H1 (cell line): ENCODE measurements at regions not wholly inside any gene's neighbourhood (a gene's known extent, or its start where the extent isn't known, plus 50 kb on each side); places are given as distances from the start of the nearest gene placed in this dataset.

Source experiments
- CTCF ChIA-PET: fragments of 300-600 bp; sonication (Branson Sonifier 250); formaldehyde crosslinking; loops from one replicate; lab custom pipeline; 2021; ENCODE audit not compliant: partially characterized antibody; lab: Charles Lee
- POLR2A ChIA-PET: fragments of 300-600 bp; sonication (Branson Sonifier 250); formaldehyde crosslinking; loops from one replicate; lab custom pipeline; 2021; ENCODE audit warnings: inconsistent platforms; ENCODE audit not compliant: partially characterized antibody; lab: Charles Lee
- DNase-seq, 2 experiments: peaks; one replicate each; pipeline versions ENCODE4 v3.0.0 to v3.0.0-alpha.2; 2010 to 2022; ENCODE audit warnings: low spot score in 2 of 2, low read depth in 1 of 2, mixed read lengths in 1 of 2
- FAIRE-seq: peaks from 2 replicates; lab custom pipeline; 2011; peaks lifted over from hg19 to GRCh38; lab: Jason Lieb, UNC
- H2AFZ ChIP-seq: 2 replicates; pipeline ENCODE4 v1.8.1; 2012; ENCODE audit warnings: low read length, inconsistent platforms
- H2AK5ac ChIP-seq: 2 replicates; pipeline ENCODE4 v1.6.1; 2013; ENCODE audit warnings: low read depth, low read length
- H2BK120ac ChIP-seq: replicated peaks from 2 replicates; pipeline ENCODE3; 2013; ENCODE audit warnings: low read depth, low read length, inconsistent platforms
- H2BK12ac ChIP-seq: 2 replicates; pipeline ENCODE4 v1.6.1; 2013; ENCODE audit warnings: low read depth, low read length
- H2BK15ac ChIP-seq: 2 replicates; pipeline ENCODE4 v1.6.1; 2013; ENCODE audit warnings: low read length
- H2BK20ac ChIP-seq: 2 replicates; pipeline ENCODE4 v1.6.1; 2013; ENCODE audit warnings: low read length
- H2BK5ac ChIP-seq: 2 replicates; pipeline ENCODE4 v1.6.1; 2013; ENCODE audit warnings: low read depth, low read length
- H3K14ac ChIP-seq: 2 replicates; pipeline ENCODE4 v1.6.1; 2013; ENCODE audit warnings: inconsistent platforms; ENCODE audit not compliant: insufficient read length
- H3K18ac ChIP-seq: 2 replicates; pipeline ENCODE4 v1.6.1; 2013; ENCODE audit warnings: low read length; ENCODE audit errors: extremely low read depth
- H3K23ac ChIP-seq: 2 replicates; pipeline ENCODE4 v1.6.1; 2013; ENCODE audit warnings: inconsistent platforms; ENCODE audit not compliant: insufficient read length
- H3K23me2 ChIP-seq: 2 replicates; pipeline ENCODE4 v1.6.1; 2013; ENCODE audit warnings: low read depth, low read length
- H3K27ac ChIP-seq: 2 replicates; pipeline ENCODE4 v1.6.1; 2011; ENCODE audit warnings: low read depth, low read length, inconsistent platforms
- H3K27me3 ChIP-seq, 4 experiments: replicated peaks in 1 of 4; 1 replicate in 1 of 4; 2 replicates in 3 of 4; pipeline versions ENCODE4 v1.6.1 to v1.8.1; 2011 to 2013; ENCODE audit warnings: low read length in 3 of 4, mild to moderate bottlenecking in 3 of 4, inconsistent platforms in 2 of 4, mixed read lengths in 2 of 4, moderate library complexity in 1 of 4; ENCODE audit not compliant: control insufficient read depth in 3 of 4, insufficient read depth in 3 of 4; ENCODE audit errors: extremely low read depth in 1 of 4
- H3K36me3 ChIP-seq, 4 experiments: 2 replicates each; pipeline versions ENCODE4 v1.6.1 to v1.8.1; 2011 to 2013; ENCODE audit warnings: mild to moderate bottlenecking in 4 of 4, low read length in 3 of 4, moderate library complexity in 2 of 4, control low read depth in 1 of 4, inconsistent platforms in 1 of 4; ENCODE audit not compliant: insufficient read depth in 4 of 4, control insufficient read depth in 2 of 4
- H3K4ac ChIP-seq: replicated peaks from 2 replicates; pipeline ENCODE3; 2013; ENCODE audit warnings: low read length, low read depth, mixed read lengths, inconsistent platforms; ENCODE audit not compliant: insufficient read length
- H3K4me1 ChIP-seq, 4 experiments: replicated peaks in 1 of 4; 1 replicate in 1 of 4; 2 replicates in 3 of 4; pipeline versions ENCODE4 v1.6.1 to v1.8.1; 2011 to 2013; ENCODE audit warnings: low read length in 3 of 4, inconsistent platforms in 2 of 4, mixed read lengths in 1 of 4; ENCODE audit not compliant: insufficient read depth in 4 of 4, control insufficient read depth in 3 of 4
- H3K4me2 ChIP-seq, 2 experiments: 2 replicates each; pipeline versions ENCODE4 v1.6.1 to v1.8.1; 2011 to 2013; ENCODE audit warnings: low read depth in 2 of 2, low read length in 2 of 2, control low read depth in 1 of 2, inconsistent platforms in 1 of 2, mild to moderate bottlenecking in 1 of 2; ENCODE audit not compliant: insufficient read depth in 1 of 2
- H3K4me3 ChIP-seq, 4 experiments: fragments of 200-600, 300-600 bp in 1 of 4; sonication (generic), shearing (Covaris generic), sonication (Bioruptor Twin) in 1 of 4; 2 replicates each; pipeline versions ENCODE4 v1.5.1 to v1.8.1; 2011 to 2016; ENCODE audit warnings: low read length in 4 of 4, low read depth in 3 of 4, control low read depth in 2 of 4, inconsistent platforms in 2 of 4, mild to moderate bottlenecking in 2 of 4, mixed read lengths in 1 of 4, moderate library complexity in 1 of 4; ENCODE audit not compliant: insufficient read depth in 2 of 4; ENCODE audit errors: extremely low read depth in 1 of 4
- H3K56ac ChIP-seq: replicated peaks from 2 replicates; pipeline ENCODE3; 2013; ENCODE audit warnings: low read depth, mild to moderate bottlenecking, mixed read lengths, low read length, inconsistent platforms; ENCODE audit not compliant: insufficient read length
- H3K79me1 ChIP-seq: 2 replicates; pipeline ENCODE4 v1.6.1; 2013; ENCODE audit warnings: low read depth, low read length, control low read depth
- H3K79me2 ChIP-seq, 2 experiments: 2 replicates each; pipeline versions ENCODE4 v1.6.1 to v1.8.1; 2012 to 2013; ENCODE audit warnings: low read length in 2 of 2, mild to moderate bottlenecking in 2 of 2, inconsistent platforms in 1 of 2; ENCODE audit not compliant: insufficient read depth in 2 of 2, control insufficient read depth in 1 of 2
- H3K9ac ChIP-seq, 4 experiments: replicated peaks in 1 of 4; 1 replicate in 1 of 4; 2 replicates in 3 of 4; pipeline versions ENCODE4 v1.6.1 to v1.8.1; 2011 to 2013; ENCODE audit warnings: low read depth in 3 of 4, low read length in 3 of 4, control low read depth in 2 of 4, mild to moderate bottlenecking in 2 of 4, moderate library complexity in 2 of 4, inconsistent platforms in 1 of 4; ENCODE audit errors: extremely low read depth in 1 of 4
- H3K9me3 ChIP-seq, 2 experiments: 2 replicates each; pipeline versions ENCODE4 v1.6.1 to v1.8.1; 2012 to 2013; ENCODE audit warnings: mild to moderate bottlenecking in 2 of 2, moderate library complexity in 2 of 2, control low read depth in 1 of 2, inconsistent platforms in 1 of 2, low read depth in 1 of 2, low read length in 1 of 2, mixed read lengths in 1 of 2; ENCODE audit not compliant: insufficient read depth in 2 of 2
- H4K20me1 ChIP-seq, 2 experiments: replicated peaks in 1 of 2; 2 replicates each; pipeline versions ENCODE3 to v1.8.1; 2011 to 2013; ENCODE audit warnings: inconsistent platforms in 2 of 2, low read length in 2 of 2, mild to moderate bottlenecking in 1 of 2; ENCODE audit not compliant: insufficient read depth in 2 of 2, control insufficient read depth in 1 of 2
- H4K5ac ChIP-seq: 2 replicates; pipeline ENCODE4 v1.6.1; 2013; ENCODE audit warnings: low read length, low read depth, mixed read lengths, inconsistent platforms; ENCODE audit not compliant: insufficient read length
- H4K8ac ChIP-seq: 2 replicates; pipeline ENCODE4 v1.8.0; 2013; ENCODE audit warnings: mild to moderate bottlenecking, moderate library complexity, low read length, inconsistent platforms; ENCODE audit not compliant: insufficient read depth; ENCODE audit errors: extremely low read depth
- H4K91ac ChIP-seq: replicated peaks from 2 replicates; pipeline ENCODE3; 2013; ENCODE audit warnings: low read length, mixed read lengths, inconsistent platforms; ENCODE audit not compliant: insufficient read length
- EGR1 ChIP-seq: IDR thresholded peaks from 2 replicates; pipeline ENCODE4 v1.6.1; 2011; ENCODE audit warnings: low read depth, low read length, borderline replicate concordance
- HDAC2 ChIP-seq, 2 experiments: fragments of 300-600 bp in 1 of 2; sonication (generic) in 1 of 2; IDR thresholded peaks; 2 replicates each; pipeline ENCODE4 v1.6.1; 2011 to 2012; ENCODE audit warnings: low read depth in 2 of 2, low read length in 2 of 2, mild to moderate bottlenecking in 2 of 2, moderate library complexity in 2 of 2, borderline replicate concordance in 1 of 2, inconsistent platforms in 1 of 2
- JUN ChIP-seq: IDR thresholded peaks from 2 replicates; pipeline ENCODE4 v1.6.1; 2011; ENCODE audit warnings: low read depth, mild to moderate bottlenecking, improper control_type of control experiment, low read length
- MAFK ChIP-seq: IDR thresholded peaks from 2 replicates; pipeline ENCODE4 v1.6.1; 2012; ENCODE audit warnings: low read depth, mild to moderate bottlenecking, improper control_type of control experiment, low read length
- POLR2A ChIP-seq, 2 experiments: IDR thresholded peaks; 1 replicate in 1 of 2; 2 replicates in 1 of 2; pipeline ENCODE4 v1.6.1; 2011; ENCODE audit warnings: low read depth in 2 of 2, low read length in 2 of 2, mild to moderate bottlenecking in 2 of 2; ENCODE audit errors: control extremely low read depth in 1 of 2
- RBBP5 ChIP-seq: IDR thresholded peaks from 2 replicates; pipeline ENCODE4 v1.7.1; 2012; ENCODE audit warnings: low read depth, mild to moderate bottlenecking, inconsistent platforms, low read length, moderate library complexity, borderline replicate concordance
- TAF1 ChIP-seq: IDR thresholded peaks from 2 replicates; pipeline ENCODE4 v1.6.1; 2011; ENCODE audit warnings: mild to moderate bottlenecking, low read depth, low read length
- WGBS, 2 experiments: shearing (Covaris generic) in 1 of 2; methylation state at CpG; one replicate each; pipeline versions ENCODE4 v1.1.6 to v1.1.7; 2013 to 2015; ENCODE audit warnings: low lambda C conversion rate in 2 of 2, mixed read lengths in 2 of 2, inconsistent platforms in 1 of 2, low coverage in 1 of 2, missing lambda C conversion rate in 1 of 2; ENCODE audit not compliant: insufficient replicate concordance in 2 of 2, insufficient coverage in 1 of 2, insufficient read length in 1 of 2; ENCODE audit errors: extremely low coverage in 1 of 2, missing lambda C conversion rate in 1 of 2; 5-methylcytosine and 5-hydroxymethylcytosine counted together
- TF ChIP-seq, protein P1 (sequence below): IDR thresholded peaks from 2 replicates; pipeline ENCODE4 v1.6.1; 2011; ENCODE audit warnings: low read depth, mild to moderate bottlenecking, low read length; ENCODE audit not compliant: insufficient read depth
- TF ChIP-seq, protein P2 (sequence below): IDR thresholded peaks from 2 replicates; pipeline ENCODE4 v1.6.1; 2012; ENCODE audit warnings: inconsistent platforms

DNA sequence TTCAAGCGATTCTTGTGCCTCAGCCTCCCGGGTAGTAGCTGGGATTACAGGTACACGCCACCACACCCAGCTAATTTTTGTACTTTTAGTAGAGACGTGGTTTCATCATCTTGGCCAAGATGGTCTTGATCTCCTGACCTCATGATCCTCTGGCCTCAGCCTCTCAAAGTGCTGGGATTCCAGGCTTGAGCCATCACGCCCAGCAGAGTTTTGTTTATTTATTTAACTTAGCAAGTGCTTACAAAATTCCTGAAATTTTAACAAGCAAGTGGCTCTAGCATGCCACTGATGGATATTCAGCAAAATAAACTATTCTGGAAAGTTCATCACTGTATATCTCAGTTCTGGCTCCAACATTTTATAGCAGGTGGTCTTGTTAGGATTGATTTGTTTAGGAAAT lies 585.9 kb downstream of the OTOL1 start:
- no peaks in the 10 kb centered on the region for H3K4me1 ChIP-seq
- no peak overlapping the region for H4K91ac ChIP-seq

More for the DNA sequence above, 585.9 kb downstream of the OTOL1 start:
- Histone ChIP-seq H3K9ac (no peak overlapping the region), H3K4me2 (no peak overlapping the region), H3K23ac (no peak overlapping the region), H2BK120ac (no peak overlapping the region), H2AFZ (no peak overlapping the region), H4K20me1 (no peaks in the 10 kb centered on the region), H2BK5ac (no peak overlapping the region), H3K27ac (no peak overlapping the region), H3K14ac (no peak overlapping the region), H2AK5ac (no peak overlapping the region), H4K8ac (no peak overlapping the region), H4K5ac (no peak overlapping the region), H3K27me3 (no peaks in the 10 kb centered on the region), H2BK12ac (no peak overlapping the region), H3K4ac (no peak overlapping the region), H3K79me1 (no peaks in the 10 kb centered on the region), H3K36me3 (no peaks in the 10 kb centered on the region), H3K23me2 (no peaks in the 10 kb centered on the region; the same call in 1 of the 2 replicates), H3K18ac (no peak overlapping the region), H3K79me2 (no peaks in the 10 kb centered on the region), H3K4me3 (no peak overlapping the region), H3K9me3 (no peaks in the 10 kb centered on the region), H3K56ac (no peak overlapping the region), H2BK15ac (no peak overlapping the region), H2BK20ac (no peak overlapping the region)
- POLR2A ChIA-PET, result no interaction called here
- CTCF ChIA-PET, result no interaction called here
- WGBS, 2 experiments, result 92% methylated on average over 5 of the region's 5 CpGs; no CpG with 5 or more reads in 1 of the 2 experiments
- no peak for DNase-seq
- no peak for FAIRE-seq
- TF ChIP-seq TAF1 (no peak), POLR2A (IDR thresholded peaks at IDR 0.05; ENCODE audit: control extremely low read depth in 1 of 2, low read depth in 2 of 2, low read length in 2 of 2) (no peak), JUN (no peak), EGR1 (no peak), HDAC2 (IDR thresholded peaks at IDR 0.05; ENCODE audit: borderline replicate concordance in 1 of 2, low read depth in 2 of 2, low read length in 2 of 2) (no peak), MAFK (no peak), RBBP5 (no peak)
- TF ChIP-seq, protein P1, sequence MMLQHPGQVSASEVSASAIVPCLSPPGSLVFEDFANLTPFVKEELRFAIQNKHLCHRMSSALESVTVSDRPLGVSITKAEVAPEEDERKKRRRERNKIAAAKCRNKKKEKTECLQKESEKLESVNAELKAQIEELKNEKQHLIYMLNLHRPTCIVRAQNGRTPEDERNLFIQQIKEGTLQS, result no peak
- TF ChIP-seq, protein P2, sequence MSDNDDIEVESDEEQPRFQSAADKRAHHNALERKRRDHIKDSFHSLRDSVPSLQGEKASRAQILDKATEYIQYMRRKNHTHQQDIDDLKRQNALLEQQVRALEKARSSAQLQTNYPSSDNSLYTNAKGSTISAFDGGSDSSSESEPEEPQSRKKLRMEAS, result no peak
